SK-N-SH (cell line): ENCODE measurements at regions not wholly inside any gene's neighbourhood (a gene's known extent, or its start where the extent isn't known, plus 50 kb on each side); places are given as distances from the start of the nearest gene placed in this dataset.
A peak's percentile ranks its signal among the peaks of the same experiment; 100 is the strongest.

Source experiments
- CTCF ChIA-PET: fragments of 300-600, 350-600 bp; formaldehyde crosslinking; extraction: SDS; loops from one replicate; lab custom pipeline; 2021; lab: Yijun Ruan, JAX
- POLR2A ChIA-PET: fragments of 350-600 bp; sonication (Branson Sonifier 250); formaldehyde crosslinking; extraction: SDS; loops from one replicate; lab custom pipeline; 2020; ENCODE audit warnings: antibody characterized with exemption, inconsistent platforms; lab: Yijun Ruan, JAX
- DNase-seq: peaks from one replicate; pipeline ENCODE4 v3.0.0; 2012
- H2AFZ ChIP-seq: fragments of 200-600 bp; sonication (generic); 2 replicates; pipeline ENCODE4 v1.8.1; 2016; ENCODE audit warnings: antibody characterized with exemption, mild to moderate bottlenecking, low read depth
- H3F3A ChIP-seq: fragments of 200-600 bp; sonication (generic); replicated peaks from 2 replicates; pipeline ENCODE3; 2016; ENCODE audit warnings: antibody characterized with exemption, mild to moderate bottlenecking; ENCODE audit not compliant: insufficient read depth
- H3K27ac ChIP-seq, 2 experiments: fragments of 200-500 bp in 1 of 2; fragments of 200-600 bp in 1 of 2; sonication (Bioruptor generic) in 1 of 2; sonication (generic), shearing (Covaris generic) in 1 of 2; 2 replicates each; pipeline versions ENCODE4 v1.5.1 to v1.6.1; 2014 to 2016; ENCODE audit warnings: low read depth in 2 of 2, inconsistent platforms in 1 of 2, low read length in 1 of 2, mild to moderate bottlenecking in 1 of 2, mixed read lengths in 1 of 2
- H3K27me3 ChIP-seq: fragments of 200-600 bp; sonication (generic), shearing (Covaris generic); 2 replicates; pipeline ENCODE4 v1.6.1; 2016; ENCODE audit warnings: mixed run types; ENCODE audit not compliant: insufficient read depth
- H3K36me3 ChIP-seq, 2 experiments: fragments of 200-500 bp in 1 of 2; fragments of 200-600 bp in 1 of 2; sonication (Bioruptor generic) in 1 of 2; sonication (generic) in 1 of 2; replicated peaks in 1 of 2; 2 replicates each; pipeline versions ENCODE3 to v1.5.1; 2014 to 2016; ENCODE audit warnings: low read length in 1 of 2, mild to moderate bottlenecking in 1 of 2; ENCODE audit not compliant: insufficient read depth in 2 of 2, control insufficient read depth in 1 of 2
- H3K4me1 ChIP-seq, 2 experiments: fragments of 200-500 bp in 1 of 2; fragments of 200-600 bp in 1 of 2; sonication (Bioruptor generic) in 1 of 2; sonication (generic), shearing (Covaris generic) in 1 of 2; 2 replicates each; pipeline versions ENCODE4 v1.5.1 to v1.6.1; 2014 to 2016; ENCODE audit warnings: low read depth in 1 of 2, low read length in 1 of 2, mixed run types in 1 of 2; ENCODE audit not compliant: insufficient read depth in 2 of 2, control insufficient read depth in 1 of 2
- H3K4me2 ChIP-seq: fragments of 200-600 bp; sonication (generic), shearing (Covaris generic); 2 replicates; pipeline ENCODE4 v1.6.1; 2017; ENCODE audit warnings: mixed run types
- H3K4me3 ChIP-seq, 2 experiments: fragments of 200-500 bp in 1 of 2; fragments of 200-600 bp in 1 of 2; sonication (Bioruptor generic) in 1 of 2; sonication (generic), shearing (Covaris generic) in 1 of 2; 2 replicates each; pipeline versions ENCODE4 v1.5.1 to v1.8.1; 2014 to 2016; ENCODE audit warnings: low read depth in 2 of 2, inconsistent platforms in 1 of 2, low read length in 1 of 2, mild to moderate bottlenecking in 1 of 2, mixed read lengths in 1 of 2, moderate library complexity in 1 of 2
- H3K79me2 ChIP-seq: fragments of 200-600 bp; sonication (generic); 2 replicates; pipeline ENCODE4 v1.8.1; 2017; ENCODE audit warnings: mild to moderate bottlenecking; ENCODE audit not compliant: insufficient read depth
- H3K9ac ChIP-seq: fragments of 200-600 bp; sonication (generic); 2 replicates; pipeline ENCODE4 v1.6.1; 2017; ENCODE audit warnings: mixed run types
- H3K9me2 ChIP-seq: fragments of 200-600 bp; sonication (generic); 2 replicates; pipeline ENCODE4 v1.6.1; 2017; ENCODE audit warnings: mixed run types
- H3K9me3 ChIP-seq: fragments of 200-600 bp; sonication (generic); 2 replicates; pipeline ENCODE4 v1.6.1; 2017; ENCODE audit warnings: mixed run types, mild to moderate bottlenecking, moderate library complexity
- H4K20me1 ChIP-seq: fragments of 200-600 bp; sonication (generic); 2 replicates; pipeline ENCODE4 v1.6.1; 2017; ENCODE audit warnings: mild to moderate bottlenecking, mixed run types; ENCODE audit not compliant: insufficient read depth
- CTCF ChIP-seq: fragments of 200-600 bp; sonication (generic); IDR thresholded peaks from 2 replicates; pipeline ENCODE4 v1.6.1; 2017; ENCODE audit warnings: antibody characterized with exemption, mild to moderate bottlenecking, moderate library complexity
- ELF1 ChIP-seq: IDR thresholded peaks from 2 replicates; pipeline ENCODE4 v1.4.0; 2012
- FOXJ3 ChIP-seq: sonication (generic); formaldehyde crosslinking; IDR thresholded peaks from 2 replicates; pipeline ENCODE4 v1.5.1; 2020; ENCODE audit warnings: mild to moderate bottlenecking, missing genetic modification reagents
- GABPA ChIP-seq: IDR thresholded peaks from 2 replicates; pipeline ENCODE4 v1.4.0; 2012; ENCODE audit warnings: low read depth, mild to moderate bottlenecking
- GATA2 ChIP-seq: sonication (generic); formaldehyde crosslinking; IDR thresholded peaks from 2 replicates; pipeline ENCODE4 v1.5.0; 2020; ENCODE audit warnings: mild to moderate bottlenecking, missing genetic modification reagents
- JUND ChIP-seq: IDR thresholded peaks from 2 replicates; pipeline ENCODE4 v1.4.0; 2012
- MEF2A ChIP-seq: IDR thresholded peaks from 2 replicates; pipeline ENCODE4 v1.4.0; 2012; ENCODE audit warnings: low read depth, borderline replicate concordance
- NFIC ChIP-seq: IDR thresholded peaks from 2 replicates; pipeline ENCODE4 v1.4.0; 2012; ENCODE audit warnings: borderline replicate concordance
- POLR2AphosphoS5 ChIP-seq: IDR thresholded peaks from 2 replicates; pipeline ENCODE4 v1.6.1; 2012; ENCODE audit warnings: low read depth, low read length
- RAD21 ChIP-seq: IDR thresholded peaks from 2 replicates; pipeline ENCODE4 v1.6.1; 2012; ENCODE audit warnings: mild to moderate bottlenecking, low read length
- REST ChIP-seq: IDR thresholded peaks from 2 replicates; pipeline ENCODE4 v1.6.1; 2012; ENCODE audit warnings: mild to moderate bottlenecking, low read depth, low read length, moderate library complexity
- SMC3 ChIP-seq: IDR thresholded peaks from 2 replicates; pipeline ENCODE4 v1.6.1; 2012; ENCODE audit warnings: low read depth, low read length, improper control_type of control experiment
- USF2 ChIP-seq: fragments of 150-350 bp; IDR thresholded peaks from 2 replicates; pipeline ENCODE4 v1.6.1; 2017; ENCODE audit warnings: antibody characterized with exemption, low read length, low read depth, borderline replicate concordance
- WGBS: methylation state at CpG from one replicate; pipeline ENCODE4 v1.1.6; 2017; ENCODE audit warnings: low lambda C conversion rate; 5-methylcytosine and 5-hydroxymethylcytosine counted together
- TF ChIP-seq, protein P1 (sequence below): fragments of 150-350 bp; IDR thresholded peaks from 2 replicates; pipeline ENCODE4 v1.6.1; 2016; ENCODE audit warnings: mild to moderate bottlenecking, low read depth, low read length

DNA sequence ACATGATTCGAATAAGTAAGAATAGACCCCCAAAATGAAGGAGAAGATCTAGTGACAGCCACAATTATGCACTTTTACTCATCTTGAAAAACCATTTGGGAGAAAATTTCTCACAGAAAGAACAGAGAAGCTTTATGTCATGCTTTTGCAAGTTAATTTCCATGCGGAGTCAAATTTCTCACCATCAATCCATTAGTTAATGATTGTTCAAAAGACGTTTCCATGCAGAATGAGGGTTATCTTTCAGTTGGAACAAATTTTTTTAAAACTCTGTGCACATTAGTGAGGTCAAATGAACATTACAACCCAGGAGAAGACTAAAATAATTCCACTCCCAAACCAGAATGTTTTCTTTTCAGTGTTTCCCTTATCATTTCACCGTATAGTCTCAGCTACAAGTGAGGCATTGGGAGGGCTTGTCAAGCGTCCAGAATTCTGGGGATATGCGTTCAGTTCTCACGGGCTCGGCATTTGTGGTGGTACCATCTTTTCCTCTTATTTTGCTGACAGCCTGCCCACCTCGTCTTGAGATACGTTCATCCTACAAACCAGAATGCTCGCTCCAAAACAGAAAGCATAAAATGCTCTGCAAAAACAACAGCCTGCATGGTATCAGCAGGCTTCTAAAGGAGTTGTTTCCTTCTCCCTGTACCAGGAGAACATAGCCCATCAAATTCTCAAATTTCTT is 130.8 kb upstream of the TBL1X start:
- no peaks in the 10 kb centered on the region; a peak in 1 of 4 replicates for H3K4me1 ChIP-seq
- no peak overlapping the region for H3K4me3 ChIP-seq
- H3K79me2 ChIP-seq = no peaks in the 10 kb centered on the region
- ChIA-PET CTCF (no interaction called here), POLR2A (interaction anchor here (0.7 kb wide), 1 partner anchor 247 kb away, joined by 3 read pairs; no protein-coding TSS in a partner anchor)
- no peaks in the 10 kb centered on the region for H3K36me3 ChIP-seq
- WGBS = 61% methylated on average over 11 of the region's 11 CpGs
- 0 out of 2 replicates have a peak, but pooled peaks cover 5% of the 10 kb centered on the region for H3K27me3 ChIP-seq
- no peaks in the 10 kb centered on the region for H4K20me1 ChIP-seq
- no peak for DNase-seq
- peak overlapping the region; percentile 22; the same call in 1 of the 2 replicates for H2AFZ ChIP-seq
- H3K9me3 ChIP-seq = no peaks in the 10 kb centered on the region
- no peak overlapping the region for H3K27ac ChIP-seq
- H3K9me2 ChIP-seq = no peaks in the 10 kb centered on the region
- no peak overlapping the region for H3K4me2 ChIP-seq
- no peaks in the 10 kb centered on the region for H3F3A ChIP-seq
- TF ChIP-seq MEF2A (no peak), SMC3 (no peak), USF2 (no peak), GABPA (no peak), GATA2 (CRISPR knock-in tag) (no peak), POLR2AphosphoS5 (no peak), CTCF (no peak), FOXJ3 (CRISPR knock-in tag) (no peak), ELF1 (no peak), NFIC (no peak), REST (no peak), RAD21 (no peak), JUND (no peak)
- TF ChIP-seq, protein P1, sequence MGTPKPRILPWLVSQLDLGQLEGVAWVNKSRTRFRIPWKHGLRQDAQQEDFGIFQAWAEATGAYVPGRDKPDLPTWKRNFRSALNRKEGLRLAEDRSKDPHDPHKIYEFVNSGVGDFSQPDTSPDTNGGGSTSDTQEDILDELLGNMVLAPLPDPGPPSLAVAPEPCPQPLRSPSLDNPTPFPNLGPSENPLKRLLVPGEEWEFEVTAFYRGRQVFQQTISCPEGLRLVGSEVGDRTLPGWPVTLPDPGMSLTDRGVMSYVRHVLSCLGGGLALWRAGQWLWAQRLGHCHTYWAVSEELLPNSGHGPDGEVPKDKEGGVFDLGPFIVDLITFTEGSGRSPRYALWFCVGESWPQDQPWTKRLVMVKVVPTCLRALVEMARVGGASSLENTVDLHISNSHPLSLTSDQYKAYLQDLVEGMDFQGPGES = no peak
- H3K9ac ChIP-seq = no peak overlapping the region
